ENCODE measurements at regions not wholly inside any gene's neighbourhood (a gene's known extent, or its start where the extent isn't known, plus 50 kb on each side); places are given as distances from the start of the nearest gene placed in this dataset.

GRCh38 chr12:76242813-76243550 is 105.2 kb downstream of the BBS10 start:
- no peak overlapping the region for H3K4me2 ChIP-seq (replicated peaks; ENCODE audit: low read depth, low read length, poor library complexity, severe bottlenecking)
- POLR2A ChIA-PET = no interaction called here
- no peaks in the 10 kb centered on the region for H3K36me3 ChIP-seq (replicated peaks in 1 of 2; ENCODE audit: control extremely low read depth in 1 of 2, control insufficient read depth in 1 of 2, extremely low read depth in 1 of 2, insufficient read depth in 2 of 2, low read length in 1 of 2)
- no peaks in the 10 kb centered on the region for H3K4me1 ChIP-seq (ENCODE audit: control insufficient read depth in 2 of 2, insufficient read depth in 2 of 2, low read length in 2 of 2)
- peaks cover 4% of the 10 kb centered on the region for H3K27me3 Mint-ChIP-seq
- H3K79me2 ChIP-seq (ENCODE audit: control insufficient read depth, insufficient read depth, low read length) = no peaks in the 10 kb centered on the region
- 100% methylated on average over 1 of the region's 2 CpGs for WGBS (ENCODE audit: insufficient coverage)
- no peak overlapping the region for H3K27ac ChIP-seq (ENCODE audit: low read length in 2 of 2)
- TF ChIP-seq EZH2 (IDR thresholded peaks at IDR 0.05; ENCODE audit: borderline replicate concordance, insufficient read depth, low read depth, low read length, poor library complexity, severe bottlenecking) (no peak), CTCF (IDR thresholded peaks at IDR 0.05) (no peak)
- DNase-seq (no peak), ATAC-seq (ENCODE audit: low read depth) (no peak)
- no peaks in the 10 kb centered on the region for H3K9me3 Mint-ChIP-seq (ENCODE audit: insufficient read depth)
- H3K27ac Mint-ChIP-seq = no peak overlapping the region
- H4K20me1 ChIP-seq (ENCODE audit: control insufficient read depth, insufficient read depth, low read length, poor library complexity, severe bottlenecking) = no peaks in the 10 kb centered on the region
- H3K9ac ChIP-seq (ENCODE audit: low read length) = no peak overlapping the region
- no peak overlapping the region for H2AFZ ChIP-seq (ENCODE audit: insufficient read depth, low read depth, low read length, poor library complexity, severe bottlenecking)
- H3K4me3 Mint-ChIP-seq = no peak overlapping the region
- peaks cover 0 to 2% (median 0%) of the 10 kb centered on the region in 4 experiments for H3K27me3 ChIP-seq (replicated peaks in 1 of 4; ENCODE audit: control extremely low read depth in 1 of 4, control insufficient read depth in 3 of 4, insufficient read depth in 4 of 4, low read length in 3 of 4)
- no peaks in the 10 kb centered on the region for H3K4me1 Mint-ChIP-seq
- no peaks in the 10 kb centered on the region for H3K9me3 ChIP-seq (ENCODE audit: control extremely low read depth in 1 of 3, control insufficient read depth in 2 of 3, insufficient read depth in 1 of 3, low read length in 2 of 3)
- intact Hi-C loops (cut with micrococcal nuclease) = no loop called here
- no peak overlapping the region for H3K4me3 ChIP-seq (ENCODE audit: control extremely low read depth in 1 of 5, extremely low read depth in 1 of 5, insufficient read depth in 1 of 5, low read depth in 2 of 5, low read length in 4 of 5)
- CTCF ChIA-PET = no interaction called here

- Histone ChIP-seq H3K4me1 (ENCODE audit: control insufficient read depth in 2 of 2, insufficient read depth in 2 of 2, low read length in 2 of 2) (no peaks in the 10 kb centered on the region), H3K79me2 (ENCODE audit: control insufficient read depth, insufficient read depth, low read length) (no peaks in the 10 kb centered on the region), H3K27me3 (replicated peaks in 1 of 4; ENCODE audit: control extremely low read depth in 1 of 4, control insufficient read depth in 3 of 4, insufficient read depth in 4 of 4, low read length in 3 of 4) (peaks cover 0 to under 1% (median 0%) of the 10 kb centered on the region in 4 experiments), H3K27ac (ENCODE audit: low read length in 2 of 2) (no peak overlapping the region), H2AFZ (ENCODE audit: insufficient read depth, low read depth, low read length, poor library complexity, severe bottlenecking) (no peak overlapping the region), H3K9me3 (ENCODE audit: control extremely low read depth in 1 of 3, control insufficient read depth in 2 of 3, insufficient read depth in 1 of 3, low read length in 2 of 3) (no peaks in the 10 kb centered on the region), H4K20me1 (ENCODE audit: control insufficient read depth, insufficient read depth, low read length, poor library complexity, severe bottlenecking) (no peaks in the 10 kb centered on the region), H3K9ac (ENCODE audit: low read length) (no peak overlapping the region), H3K4me2 (replicated peaks; ENCODE audit: low read depth, low read length, poor library complexity, severe bottlenecking) (no peak overlapping the region), H3K36me3 (replicated peaks in 1 of 2; ENCODE audit: control extremely low read depth in 1 of 2, control insufficient read depth in 1 of 2, extremely low read depth in 1 of 2, insufficient read depth in 2 of 2, low read length in 1 of 2) (no peaks in the 10 kb centered on the region), H3K4me3 (ENCODE audit: control extremely low read depth in 1 of 5, extremely low read depth in 1 of 5, insufficient read depth in 1 of 5, low read depth in 2 of 5, low read length in 4 of 5) (no peak overlapping the region)
- WGBS (ENCODE audit: insufficient coverage) = no CpG with 5 or more reads among the region's 1 CpG
- no peak for ATAC-seq (ENCODE audit: low read depth)
- intact Hi-C loops (cut with micrococcal nuclease) = no loop called here
- ChIA-PET POLR2A (no interaction called here), CTCF (no interaction called here)
- H3K9me3 Mint-ChIP-seq (ENCODE audit: insufficient read depth) = no peaks in the 10 kb centered on the region
- H3K27me3 Mint-ChIP-seq = peaks cover 2% of the 10 kb centered on the region
- H3K27ac Mint-ChIP-seq = no peak overlapping the region
- TF ChIP-seq EZH2 (IDR thresholded peaks at IDR 0.05; ENCODE audit: borderline replicate concordance, insufficient read depth, low read depth, low read length, poor library complexity, severe bottlenecking) (no peak), CTCF (IDR thresholded peaks at IDR 0.05) (no peak)
- no peak for DNase-seq
- no peaks in the 10 kb centered on the region for H3K4me1 Mint-ChIP-seq
- no peak overlapping the region for H3K4me3 Mint-ChIP-seq
Measured at GRCh38 chr12:76241371-76241770, 106.8 kb downstream of the BBS10 start.
